Activated CD4-positive, alpha-beta T cell treated with anti-CD3 and anti-CD28 coated beads for 24 hours (primary cell): ENCODE measurements at regions not wholly inside any gene's neighbourhood (a gene's known extent, or its start where the extent isn't known, plus 50 kb on each side); places are given as distances from the start of the nearest gene placed in this dataset.
"Not testable (repeated sequence)": the region's sequence is repeated elsewhere in the genome, so short reads cannot be mapped to it uniquely, and the experiment has no call there.

ENCODE experiments used
- DNase-seq, 2 donors: peaks; one replicate each; pipeline ENCODE4 v3.0.0-alpha.2; 2020; ENCODE audit warnings: low read depth in 2 of 2

- DNase-seq, result no peak
Measured at GRCh38 chr4:81375745-81376144, 96.0 kb downstream of the RASGEF1B start.

DNA sequence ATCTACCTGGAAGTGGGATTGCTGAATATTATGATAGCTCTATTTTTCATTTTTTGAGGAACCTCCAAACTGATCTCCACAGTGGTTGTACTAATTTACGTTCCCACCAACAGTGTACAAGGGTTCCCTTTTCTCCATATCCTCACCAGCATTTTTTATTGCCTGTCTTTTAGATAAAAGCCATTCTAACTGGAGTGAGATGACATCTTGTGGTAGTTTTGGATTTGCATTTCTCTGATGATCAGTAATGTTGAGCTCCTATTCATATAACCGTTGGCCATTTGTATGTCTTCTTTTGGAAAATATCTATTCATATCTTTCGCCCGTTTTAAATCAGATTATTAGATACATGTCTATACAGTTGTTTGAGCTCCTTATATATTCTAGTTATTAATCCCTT, 101.8 kb downstream of the RASGEF1B start:
- DNase-seq, result no peak

- no peak for DNase-seq
Measured at GRCh38 chr4:81366779-81367178, 104.9 kb downstream of the RASGEF1B start.

DNA sequence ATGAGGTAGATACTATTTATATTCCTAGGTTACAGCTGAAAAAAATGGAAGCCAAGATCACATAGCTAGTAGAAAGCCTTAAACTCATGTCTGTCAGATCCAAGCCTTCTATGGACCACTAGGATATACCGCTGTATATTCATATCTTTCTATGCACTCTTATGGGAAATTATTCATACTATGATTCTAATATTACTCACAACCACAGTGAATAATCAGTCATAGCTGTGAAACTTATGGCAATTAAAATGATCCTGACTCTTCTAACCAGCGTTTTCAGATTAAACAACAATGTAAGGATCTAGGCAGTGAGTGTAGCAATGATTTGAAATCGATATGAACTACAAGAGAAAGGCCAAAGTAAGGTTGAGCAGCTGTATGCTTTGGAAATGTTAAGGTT, 111.0 kb downstream of the RASGEF1B start:
- DNase-seq, result no peak

- no peak for DNase-seq
Measured at GRCh38 chr4:81359207-81359606, 112.5 kb downstream of the RASGEF1B start.

- DNase-seq, result no peak
Measured at GRCh38 chr4:81358154-81358553, 113.6 kb downstream of the RASGEF1B start.

GRCh38 chr4:81356621-81357020, 115.1 kb downstream of the RASGEF1B start:
- DNase-seq, result no peak

- DNase-seq, result no peak
Measured at GRCh38 chr4:81355136-81355535, 116.6 kb downstream of the RASGEF1B start.

GRCh38 chr4:81353861-81354260, 117.8 kb downstream of the RASGEF1B start:
- no peak for DNase-seq

GRCh38 chr4:81352446-81352835, 119.3 kb downstream of the RASGEF1B start:
- no peak for DNase-seq

DNA sequence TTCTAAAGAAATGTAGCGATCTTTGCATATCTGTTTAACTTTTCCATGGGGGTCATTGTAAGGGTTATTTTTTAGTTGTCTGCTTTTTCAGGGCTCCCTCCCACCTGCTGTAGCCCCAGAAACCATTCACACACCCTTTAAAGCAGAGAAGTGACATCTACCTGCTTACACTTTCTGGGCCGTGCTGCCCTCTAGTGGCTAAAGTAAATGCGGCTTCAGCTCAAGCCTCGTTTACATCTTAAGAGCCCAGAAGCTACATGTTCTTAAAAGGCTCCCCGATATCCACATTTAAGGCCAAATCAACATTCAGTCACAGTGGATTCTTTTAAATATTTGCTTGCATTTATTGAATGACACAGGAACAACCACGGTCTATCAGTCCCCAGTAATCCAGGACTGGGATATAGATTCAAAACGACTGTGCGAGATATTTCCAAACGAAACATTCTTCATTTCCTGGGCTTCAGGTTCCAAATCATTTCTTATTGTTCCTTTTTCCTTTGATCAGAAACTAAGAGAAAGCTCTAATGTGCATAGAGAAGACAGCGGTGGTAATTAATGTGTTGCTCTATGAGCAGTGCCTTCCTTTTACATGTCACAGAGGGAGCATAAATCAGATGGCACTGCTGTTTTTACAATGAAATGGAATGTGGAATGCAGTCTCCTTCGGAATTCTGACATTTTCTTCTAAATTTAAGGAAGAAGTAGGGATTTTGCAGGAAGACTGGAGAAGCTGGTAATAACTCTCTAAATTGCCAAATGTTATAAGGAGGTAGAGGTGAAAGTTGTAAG, 119.9 kb downstream of the RASGEF1B start:
- DNase-seq, result peak; percentile 53 to 62

DNA sequence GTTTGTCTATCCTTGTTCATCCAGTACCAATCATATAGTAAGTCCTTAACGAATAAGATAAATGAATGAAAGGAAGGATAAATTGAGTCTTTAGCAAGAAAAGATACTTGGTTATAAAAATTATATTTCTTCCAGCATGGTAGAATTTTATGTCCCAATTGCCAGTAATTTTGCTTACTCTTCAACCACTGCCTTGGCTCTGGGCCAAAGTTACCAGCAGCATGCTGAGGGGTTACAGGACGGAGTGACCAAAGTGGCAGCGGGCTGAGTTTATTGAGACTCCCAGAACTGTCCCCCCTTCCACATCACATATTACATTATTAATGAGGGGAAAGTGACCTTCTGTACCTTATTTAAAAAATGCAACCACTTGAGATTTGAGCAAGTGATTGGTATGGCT, 121.7 kb downstream of the RASGEF1B start:
- DNase-seq, result no peak

DNA sequence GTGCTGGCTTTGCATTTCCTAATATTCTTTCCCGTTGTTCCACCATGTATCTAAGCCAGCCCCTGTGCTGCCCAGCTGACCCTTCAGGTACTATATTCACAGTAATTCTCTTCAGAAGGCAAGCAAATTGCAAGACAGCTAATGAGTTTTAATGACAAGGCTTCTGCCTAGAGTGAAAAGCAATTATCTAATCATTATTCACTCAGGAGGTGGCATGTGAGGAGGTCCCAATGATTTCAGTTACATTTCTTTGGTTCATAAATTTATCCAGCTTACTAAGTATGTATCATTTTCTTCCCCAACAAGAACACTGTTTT, 123.0 kb downstream of the RASGEF1B start:
- DNase-seq, result no peak

GRCh38 chr4:81348086-81348777, 123.5 kb downstream of the RASGEF1B start:
- no peak for DNase-seq

- DNase-seq, result no peak
Measured at GRCh38 chr4:81346719-81347118, 125.0 kb downstream of the RASGEF1B start.

GRCh38 chr4:81343536-81343935, 128.2 kb downstream of the RASGEF1B start:
- DNase-seq, result no peak

- DNase-seq, result no peak
Measured at GRCh38 chr4:81343046-81343445, 128.0 kb upstream of the PRKG2 start.

DNA sequence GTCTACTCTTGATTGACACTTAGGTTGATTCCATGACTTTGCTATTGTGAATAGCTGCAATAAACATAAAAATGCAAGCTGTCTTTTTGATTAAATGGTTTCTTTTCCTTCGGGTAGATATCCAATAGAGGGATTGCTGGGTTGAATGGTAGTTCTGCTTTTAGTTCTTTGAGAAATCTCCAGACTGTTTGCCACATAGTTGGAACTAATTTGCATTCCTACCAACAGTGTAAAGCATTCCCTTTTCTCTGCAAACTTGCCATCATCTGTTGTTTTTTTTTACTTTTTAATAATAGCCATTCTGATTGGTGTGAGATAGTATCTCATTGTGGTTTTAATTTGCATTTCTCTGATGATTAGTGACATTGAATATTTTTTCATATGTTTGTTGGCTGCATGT, 122.2 kb upstream of the PRKG2 start:
- no peak for DNase-seq

DNA sequence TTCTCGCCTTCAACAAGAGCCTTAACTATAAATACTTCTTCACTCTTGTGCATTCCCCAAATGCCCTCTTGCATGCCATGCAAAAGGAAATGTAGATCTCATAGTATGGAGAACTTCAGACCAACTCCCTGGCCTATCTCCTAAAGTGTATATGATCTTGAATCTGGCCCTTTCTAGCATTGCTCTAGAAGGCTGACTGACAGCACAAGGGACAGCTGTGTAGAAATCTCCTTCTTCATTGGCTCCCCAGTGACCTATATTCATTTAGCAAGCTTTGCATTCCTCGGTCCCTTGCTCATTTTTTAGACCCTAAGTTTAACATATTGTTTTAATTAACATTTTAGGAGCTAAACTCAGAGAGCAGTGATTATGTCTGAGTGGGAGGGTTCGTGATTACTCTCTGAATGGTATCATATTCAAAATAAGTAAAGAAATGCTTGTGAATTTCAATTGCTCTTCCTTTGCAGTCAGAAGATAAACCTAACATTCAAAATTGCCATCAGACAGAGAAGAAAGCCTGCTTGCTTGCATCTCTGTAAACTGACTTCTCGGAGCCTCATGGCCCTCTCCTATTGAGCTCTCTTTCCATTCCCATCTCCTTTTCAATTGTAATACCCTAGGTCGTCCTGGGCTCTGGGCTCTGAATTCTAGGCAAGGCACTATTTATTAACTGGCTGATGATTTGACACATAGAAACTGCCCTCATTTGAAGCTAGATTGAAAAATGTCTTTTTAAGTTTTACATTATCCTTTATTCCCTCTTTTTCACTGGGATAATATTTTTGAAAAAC, 120.3 kb upstream of the PRKG2 start:
- DNase-seq, result no peak

DNA sequence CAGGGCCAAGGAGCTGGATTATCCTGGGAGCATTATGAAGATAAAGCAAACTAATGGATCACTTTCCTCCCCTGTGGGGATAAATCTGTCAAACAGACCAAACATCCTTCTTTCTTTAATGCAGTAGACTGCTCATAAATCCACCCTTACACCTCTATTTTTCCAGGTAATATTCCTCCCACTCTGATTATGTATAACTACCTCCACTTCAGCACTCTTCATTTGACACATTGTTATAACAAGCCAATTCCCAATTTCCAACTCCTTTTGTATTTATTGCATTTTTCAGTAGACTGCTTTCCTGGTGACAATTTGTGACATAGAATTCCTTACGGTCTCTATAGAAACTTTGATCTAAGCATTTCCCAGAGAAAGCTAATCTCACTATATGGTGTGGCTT, 115.0 kb upstream of the PRKG2 start:
- DNase-seq, result no peak

GRCh38 chr4:81326581-81326980, 111.6 kb upstream of the PRKG2 start:
- DNase-seq, result no peak

GRCh38 chr4:81324594-81324993, 109.6 kb upstream of the PRKG2 start:
- not testable (repeated sequence) for DNase-seq

GRCh38 chr4:81319657-81320056, 104.6 kb upstream of the PRKG2 start:
- DNase-seq, result no peak
